ENCODE measurements at regions not wholly inside any gene's neighbourhood (a gene's known extent, or its start where the extent isn't known, plus 50 kb on each side); places are given as distances from the start of the nearest gene placed in this dataset.

DNA sequence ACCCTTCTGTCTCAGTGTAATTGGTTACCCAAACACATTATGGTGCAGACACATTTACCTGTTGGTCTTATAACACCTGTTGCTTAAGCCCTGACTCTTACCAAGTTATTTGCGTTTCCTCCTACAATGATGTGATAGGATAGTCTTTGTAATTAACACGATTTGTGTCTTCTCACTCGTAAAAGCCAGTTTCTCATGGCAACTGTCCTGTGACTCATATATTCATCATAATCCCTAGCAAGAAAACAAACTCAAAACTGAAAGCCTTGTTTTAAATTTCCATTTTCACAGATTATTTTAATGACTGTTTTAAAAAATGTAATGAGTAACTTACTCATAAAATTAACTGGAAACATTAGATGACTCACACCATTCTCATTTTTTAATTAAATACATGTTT, 495.2 kb downstream of the NLGN4X start:
- no peak overlapping the region for H3K27ac Mint-ChIP-seq (ENCODE audit: unreplicated experiment)
- DNase-seq, result no peak
- BruUV-seq (replicated peaks), result no TSS peak
- no peak overlapping the region for H3K4me3 Mint-ChIP-seq (ENCODE audit: low read depth, unreplicated experiment)
- intact Hi-C loops (cut with micrococcal nuclease; ENCODE audit: unreplicated experiment), result no loop called here
- TF ChIP-seq, protein P1, sequence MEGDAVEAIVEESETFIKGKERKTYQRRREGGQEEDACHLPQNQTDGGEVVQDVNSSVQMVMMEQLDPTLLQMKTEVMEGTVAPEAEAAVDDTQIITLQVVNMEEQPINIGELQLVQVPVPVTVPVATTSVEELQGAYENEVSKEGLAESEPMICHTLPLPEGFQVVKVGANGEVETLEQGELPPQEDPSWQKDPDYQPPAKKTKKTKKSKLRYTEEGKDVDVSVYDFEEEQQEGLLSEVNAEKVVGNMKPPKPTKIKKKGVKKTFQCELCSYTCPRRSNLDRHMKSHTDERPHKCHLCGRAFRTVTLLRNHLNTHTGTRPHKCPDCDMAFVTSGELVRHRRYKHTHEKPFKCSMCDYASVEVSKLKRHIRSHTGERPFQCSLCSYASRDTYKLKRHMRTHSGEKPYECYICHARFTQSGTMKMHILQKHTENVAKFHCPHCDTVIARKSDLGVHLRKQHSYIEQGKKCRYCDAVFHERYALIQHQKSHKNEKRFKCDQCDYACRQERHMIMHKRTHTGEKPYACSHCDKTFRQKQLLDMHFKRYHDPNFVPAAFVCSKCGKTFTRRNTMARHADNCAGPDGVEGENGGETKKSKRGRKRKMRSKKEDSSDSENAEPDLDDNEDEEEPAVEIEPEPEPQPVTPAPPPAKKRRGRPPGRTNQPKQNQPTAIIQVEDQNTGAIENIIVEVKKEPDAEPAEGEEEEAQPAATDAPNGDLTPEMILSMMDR (IDR thresholded peaks at IDR 0.05; ENCODE audit: unreplicated experiment), result no peak
- peaks cover 5% of the 10 kb centered on the region for H3K9me3 Mint-ChIP-seq (ENCODE audit: low read depth, unreplicated experiment)
- H3K4me1 Mint-ChIP-seq (ENCODE audit: low read depth, unreplicated experiment), result no peaks in the 10 kb centered on the region
- CTCF ChIA-PET, result no interaction called here
- no peaks in the 10 kb centered on the region for H3K27me3 Mint-ChIP-seq (ENCODE audit: unreplicated experiment)
- no peaks in the 10 kb centered on the region for H3K36me3 Mint-ChIP-seq (ENCODE audit: insufficient read depth, unreplicated experiment)

DNA sequence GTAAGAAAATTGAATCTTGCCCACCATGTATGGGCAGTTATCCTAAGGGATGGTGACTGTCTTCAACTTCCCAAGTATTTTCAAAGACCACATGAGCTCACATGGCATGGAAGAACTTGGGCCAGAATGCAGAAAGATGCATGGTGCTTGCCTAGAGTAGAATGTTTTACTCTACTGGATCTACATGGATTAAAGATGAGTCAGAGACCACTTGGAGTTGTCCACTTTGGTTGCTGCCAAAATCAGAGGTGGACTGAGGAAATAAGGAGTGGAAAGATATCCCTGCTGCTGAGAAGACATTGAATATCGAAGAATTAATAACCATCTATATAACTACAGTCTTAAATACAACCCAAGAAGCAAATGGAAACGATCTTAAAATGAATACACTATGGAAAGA, 498.1 kb downstream of the NLGN4X start:
- no peak overlapping the region for H3K27ac Mint-ChIP-seq (ENCODE audit: unreplicated experiment)
- peaks cover 7% of the 10 kb centered on the region for H3K9me3 Mint-ChIP-seq (ENCODE audit: low read depth, unreplicated experiment)
- no peaks in the 10 kb centered on the region for H3K27me3 Mint-ChIP-seq (ENCODE audit: unreplicated experiment)
- TF ChIP-seq, protein P1 (IDR thresholded peaks at IDR 0.05; ENCODE audit: unreplicated experiment), result no peak
- no peak for DNase-seq
- H3K4me1 Mint-ChIP-seq (ENCODE audit: low read depth, unreplicated experiment), result no peaks in the 10 kb centered on the region
- no TSS peak for BruUV-seq (replicated peaks)
- intact Hi-C loops (cut with micrococcal nuclease; ENCODE audit: unreplicated experiment), result no loop called here
- CTCF ChIA-PET, result no interaction called here
- H3K36me3 Mint-ChIP-seq (ENCODE audit: insufficient read depth, unreplicated experiment), result no peaks in the 10 kb centered on the region
- H3K4me3 Mint-ChIP-seq (ENCODE audit: low read depth, unreplicated experiment), result no peak overlapping the region

DNA sequence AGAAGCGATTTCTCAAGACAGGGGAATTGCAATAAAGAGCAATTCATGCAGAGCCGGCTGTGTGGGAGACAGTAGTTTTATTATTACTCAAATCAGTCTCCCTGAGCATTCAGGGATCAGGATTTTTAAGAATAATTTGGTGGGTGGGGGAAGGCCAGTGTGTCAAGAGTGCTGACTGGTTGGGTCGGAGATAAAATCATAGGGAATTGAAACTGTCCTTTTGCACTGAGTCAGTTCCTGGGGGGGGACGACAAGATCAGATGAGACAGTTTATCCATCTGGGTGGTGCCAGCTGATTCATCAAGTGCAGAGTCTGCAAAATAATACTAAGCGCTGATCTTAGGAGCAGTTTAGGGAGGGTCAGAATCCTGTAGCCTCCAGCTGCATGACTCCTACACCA, 502.4 kb downstream of the NLGN4X start:
- no TSS peak for BruUV-seq (replicated peaks)
- H3K4me1 Mint-ChIP-seq (ENCODE audit: low read depth, unreplicated experiment), result no peaks in the 10 kb centered on the region
- intact Hi-C loops (cut with micrococcal nuclease; ENCODE audit: unreplicated experiment), result no loop called here
- no peaks in the 10 kb centered on the region for H3K27me3 Mint-ChIP-seq (ENCODE audit: unreplicated experiment)
- CTCF ChIA-PET, result no interaction called here
- no peak overlapping the region for H3K27ac Mint-ChIP-seq (ENCODE audit: unreplicated experiment)
- H3K4me3 Mint-ChIP-seq (ENCODE audit: low read depth, unreplicated experiment), result no peak overlapping the region
- peaks cover 8% of the 10 kb centered on the region for H3K9me3 Mint-ChIP-seq (ENCODE audit: low read depth, unreplicated experiment)
- no peaks in the 10 kb centered on the region for H3K36me3 Mint-ChIP-seq (ENCODE audit: insufficient read depth, unreplicated experiment)
- TF ChIP-seq, protein P1 (IDR thresholded peaks at IDR 0.05; ENCODE audit: unreplicated experiment), result no peak
- no peak for DNase-seq

DNA sequence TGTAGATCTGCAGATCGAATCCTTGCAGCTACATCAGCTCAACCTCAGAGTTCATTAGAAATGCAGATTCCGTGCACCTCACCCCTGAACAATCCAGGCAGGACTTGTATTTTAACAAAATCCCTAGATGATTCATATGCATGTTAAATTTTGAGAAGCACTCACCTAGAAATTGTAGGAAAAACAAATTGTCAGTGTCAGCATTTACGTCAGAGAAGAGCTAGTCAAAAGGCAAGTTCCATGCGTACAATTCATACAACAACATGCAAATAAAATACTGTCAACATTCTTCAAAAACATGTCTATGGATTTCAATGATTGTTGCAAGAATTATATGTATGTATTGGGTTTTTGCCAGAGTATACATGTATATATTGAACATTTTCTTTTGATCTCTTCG, 504.5 kb downstream of the NLGN4X start:
- Mint-ChIP-seq H3K4me3 (ENCODE audit: low read depth, unreplicated experiment) (no peak overlapping the region), H3K9me3 (ENCODE audit: low read depth, unreplicated experiment) (peaks cover 8% of the 10 kb centered on the region), H3K27me3 (ENCODE audit: unreplicated experiment) (no peaks in the 10 kb centered on the region), H3K4me1 (ENCODE audit: low read depth, unreplicated experiment) (no peaks in the 10 kb centered on the region), H3K27ac (ENCODE audit: unreplicated experiment) (no peak overlapping the region), H3K36me3 (ENCODE audit: insufficient read depth, unreplicated experiment) (no peaks in the 10 kb centered on the region)
- DNase-seq, result no peak
- intact Hi-C loops (cut with micrococcal nuclease; ENCODE audit: unreplicated experiment), result no loop called here
- CTCF ChIA-PET, result no interaction called here
- no TSS peak for BruUV-seq (replicated peaks)
- TF ChIP-seq, protein P1 (IDR thresholded peaks at IDR 0.05; ENCODE audit: unreplicated experiment), result no peak

DNA sequence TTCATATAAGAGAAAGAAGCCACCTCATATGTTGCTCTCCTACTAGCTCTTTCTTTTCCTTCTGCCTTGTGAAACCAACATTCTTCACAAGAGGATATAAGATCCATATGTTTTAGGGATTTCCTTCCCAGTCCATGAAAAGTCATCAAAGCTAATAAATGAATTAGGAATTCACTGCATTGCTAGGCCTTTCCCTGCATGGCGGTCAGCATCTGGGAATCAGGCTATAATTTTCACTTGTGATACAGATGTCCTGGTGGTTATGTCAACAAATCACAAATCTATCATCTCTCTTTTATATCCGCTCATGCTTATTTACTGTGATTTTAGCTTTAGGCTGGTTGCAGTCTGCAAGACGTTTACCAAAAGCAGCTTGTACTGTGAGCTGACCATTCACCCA, 510.0 kb downstream of the NLGN4X start:
- no peak for DNase-seq
- Mint-ChIP-seq H3K36me3 (ENCODE audit: insufficient read depth, unreplicated experiment) (no peaks in the 10 kb centered on the region), H3K4me1 (ENCODE audit: low read depth, unreplicated experiment) (no peaks in the 10 kb centered on the region), H3K27ac (ENCODE audit: unreplicated experiment) (no peak overlapping the region), H3K4me3 (ENCODE audit: low read depth, unreplicated experiment) (no peak overlapping the region), H3K9me3 (ENCODE audit: low read depth, unreplicated experiment) (peaks cover 6% of the 10 kb centered on the region), H3K27me3 (ENCODE audit: unreplicated experiment) (no peaks in the 10 kb centered on the region)
- TF ChIP-seq, protein P1 (IDR thresholded peaks at IDR 0.05; ENCODE audit: unreplicated experiment), result no peak
- no TSS peak for BruUV-seq (replicated peaks)
- CTCF ChIA-PET, result no interaction called here
- intact Hi-C loops (cut with micrococcal nuclease; ENCODE audit: unreplicated experiment), result no loop called here

All from Calu3 (cell line).